Lower leg skin (tissue), 3 donors: ENCODE measurements at regions not wholly inside any gene's neighbourhood (a gene's known extent, or its start where the extent isn't known, plus 50 kb on each side); places are given as distances from the start of the nearest gene placed in this dataset.

Source experiments
- CTCF ChIP-seq, 3 donors: fragments of 450-650 bp; IDR thresholded peaks; one replicate each; pipeline ENCODE4 v1.5.1; 2016; ENCODE audit warnings: antibody characterized with exemption in 3 of 3, mild to moderate bottlenecking in 3 of 3, moderate library complexity in 2 of 3
- POLR2A ChIP-seq, 2 donors: fragments of 450-650 bp; IDR thresholded peaks; one replicate each; pipeline ENCODE4 v1.6.1; 2016 to 2017; ENCODE audit warnings: antibody characterized with exemption in 2 of 2, mild to moderate bottlenecking in 1 of 2, moderate library complexity in 1 of 2

GRCh38 chr12:92552412-92553108 is 150.2 kb upstream of the PLEKHG7 start:
- TF ChIP-seq POLR2A (IDR thresholded peaks at IDR 0.05) (no peak), CTCF (IDR thresholded peaks at IDR 0.05) (no peak)
